Karpas-422 (cell line): ENCODE measurements at regions not wholly inside any gene's neighbourhood (a gene's known extent, or its start where the extent isn't known, plus 50 kb on each side); places are given as distances from the start of the nearest gene placed in this dataset.

Experiments used
- DNase-seq: peaks from one replicate; pipeline ENCODE4 v3.0.0-alpha.2; 2015
- H2AFZ ChIP-seq: fragments of 200-600 bp; sonication (generic); 2 replicates; pipeline ENCODE4 v1.6.1; 2014; ENCODE audit warnings: antibody characterized with exemption, low read length, mixed read lengths
- H3K27ac ChIP-seq: fragments of 200-600 bp; sonication (generic); 2 replicates; pipeline ENCODE4 v1.5.1; 2014; ENCODE audit warnings: mild to moderate bottlenecking, low read length, moderate library complexity
- H3K27me3 ChIP-seq: fragments of 200-600 bp; sonication (generic); 2 replicates; pipeline ENCODE4 v1.6.1; 2014; ENCODE audit warnings: low read length, mixed read lengths
- H3K36me3 ChIP-seq: fragments of 200-600 bp; sonication (generic); 2 replicates; pipeline ENCODE4 v1.6.1; 2014; ENCODE audit warnings: low read length, mixed read lengths; ENCODE audit not compliant: insufficient read depth
- H3K4me1 ChIP-seq: fragments of 200-600 bp; sonication (generic); 2 replicates; pipeline ENCODE4 v1.6.1; 2014; ENCODE audit warnings: mild to moderate bottlenecking, low read length, mixed read lengths
- H3K4me2 ChIP-seq: fragments of 200-600 bp; sonication (generic); 2 replicates; pipeline ENCODE4 v1.6.1; 2014; ENCODE audit warnings: low read length, low read depth, mild to moderate bottlenecking; ENCODE audit not compliant: poor library complexity, severe bottlenecking
- H3K4me3 ChIP-seq: fragments of 200-600 bp; sonication (generic); 2 replicates; pipeline ENCODE4 v1.5.1; 2014; ENCODE audit warnings: mild to moderate bottlenecking, antibody characterized with exemption, low read length, mixed read lengths
- H3K79me2 ChIP-seq: fragments of 200-600 bp; sonication (generic); 2 replicates; pipeline ENCODE4 v1.6.1; 2014; ENCODE audit warnings: mild to moderate bottlenecking, low read length, mixed read lengths
- H3K9ac ChIP-seq: fragments of 200-600 bp; sonication (generic); 2 replicates; pipeline ENCODE4 v1.6.0; 2014; ENCODE audit warnings: low read length
- H3K9me2 ChIP-seq: fragments of 200-600 bp; sonication (generic), shearing (Covaris generic); replicated peaks from 2 replicates; pipeline ENCODE4 v1.6.0; 2014; ENCODE audit warnings: mild to moderate bottlenecking, low read length, moderate library complexity; ENCODE audit not compliant: insufficient read depth
- H3K9me3 ChIP-seq: fragments of 300-700, 200-600 bp; sonication (generic); 2 replicates; pipeline ENCODE4 v1.6.1; 2014; ENCODE audit warnings: low read length, mixed read lengths
- H4K20me1 ChIP-seq: fragments of 200-600 bp; sonication (generic); 2 replicates; pipeline ENCODE4 v1.6.1; 2014; ENCODE audit warnings: mild to moderate bottlenecking, antibody characterized with exemption, low read length, low read depth; ENCODE audit not compliant: insufficient read depth

DNA sequence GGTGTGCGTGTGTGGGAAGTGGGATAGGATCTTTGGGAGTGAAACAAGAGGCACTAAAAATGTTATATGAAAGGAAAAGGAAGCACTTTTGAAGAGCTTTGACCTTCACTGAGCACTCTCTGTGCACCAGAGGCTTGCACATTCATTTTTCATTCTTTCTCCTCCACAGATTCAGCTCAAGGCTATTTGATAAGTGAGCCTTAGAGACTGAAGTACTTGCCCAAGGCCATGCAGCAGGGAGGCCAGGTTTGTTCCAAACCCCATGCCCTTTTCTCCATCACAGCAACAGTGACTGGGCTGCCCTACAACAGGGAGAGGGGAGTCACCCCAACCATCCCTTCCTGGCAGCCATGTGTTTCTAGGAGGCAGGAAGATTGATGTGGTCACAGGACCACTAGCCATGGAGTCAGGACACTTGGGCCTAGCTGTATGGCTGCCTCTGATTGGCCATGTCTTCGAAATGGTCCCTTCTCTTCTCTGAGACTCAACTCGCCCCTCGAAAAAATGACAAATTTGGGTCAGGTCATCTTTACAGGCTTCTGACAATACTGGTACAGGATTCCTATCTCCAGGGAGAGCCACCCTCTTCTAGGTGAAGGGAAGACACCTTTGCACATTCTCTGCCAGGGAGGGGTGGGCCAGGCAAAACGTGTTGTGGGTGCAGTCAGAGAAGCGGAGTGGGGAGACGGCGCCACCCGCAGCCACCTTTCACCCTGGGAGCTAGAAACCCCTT is 123.5 kb upstream of the MYCN start:
- H3K27ac ChIP-seq, result no peak overlapping the region
- H3K9me3 ChIP-seq, result no peaks in the 10 kb centered on the region
- H4K20me1 ChIP-seq, result no peaks in the 10 kb centered on the region
- no peaks in the 10 kb centered on the region for H3K9me2 ChIP-seq
- H3K79me2 ChIP-seq, result no peaks in the 10 kb centered on the region
- H3K4me1 ChIP-seq, result no peaks in the 10 kb centered on the region
- no peaks in the 10 kb centered on the region for H3K27me3 ChIP-seq
- no peaks in the 10 kb centered on the region for H3K36me3 ChIP-seq
- no peak overlapping the region for H3K4me3 ChIP-seq
- H3K9ac ChIP-seq, result no peak overlapping the region
- H3K4me2 ChIP-seq, result no peak overlapping the region
- no peak for DNase-seq
- H2AFZ ChIP-seq, result no peak overlapping the region

DNA sequence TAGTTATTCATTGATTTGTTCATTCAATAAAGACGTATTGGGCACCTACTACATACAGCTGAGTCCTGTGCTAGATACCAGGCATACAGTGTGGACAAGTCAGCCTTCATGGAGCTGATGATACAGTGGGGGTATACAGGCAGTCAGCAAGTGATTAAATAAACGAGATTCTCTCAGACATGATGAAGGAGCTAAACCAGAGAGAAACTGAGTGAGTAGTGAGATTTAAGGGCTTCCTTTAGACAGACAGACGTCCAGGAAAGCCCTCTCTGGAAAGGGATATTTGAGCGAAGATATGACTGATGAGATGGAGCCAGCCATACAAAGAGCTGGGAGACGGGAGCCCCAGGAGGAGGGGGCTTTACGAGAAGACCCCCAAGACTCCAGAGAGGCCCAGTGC is 122.6 kb upstream of the MYCN start:
- DNase-seq, result no peak
- no peaks in the 10 kb centered on the region for H3K4me1 ChIP-seq
- H2AFZ ChIP-seq, result no peak overlapping the region
- no peaks in the 10 kb centered on the region for H3K36me3 ChIP-seq
- no peaks in the 10 kb centered on the region for H4K20me1 ChIP-seq
- no peaks in the 10 kb centered on the region for H3K27me3 ChIP-seq
- H3K4me3 ChIP-seq, result no peak overlapping the region
- H3K9me2 ChIP-seq, result no peaks in the 10 kb centered on the region
- H3K27ac ChIP-seq, result no peak overlapping the region
- H3K9ac ChIP-seq, result no peak overlapping the region
- H3K79me2 ChIP-seq, result no peaks in the 10 kb centered on the region
- H3K4me2 ChIP-seq, result no peak overlapping the region
- H3K9me3 ChIP-seq, result no peaks in the 10 kb centered on the region

- H3K27ac ChIP-seq, result no peak overlapping the region
- H3K4me3 ChIP-seq, result no peak overlapping the region
- H3K4me2 ChIP-seq, result no peak overlapping the region
- H2AFZ ChIP-seq, result no peak overlapping the region
- H3K9ac ChIP-seq, result no peak overlapping the region
- H3K36me3 ChIP-seq, result no peaks in the 10 kb centered on the region
- no peaks in the 10 kb centered on the region for H3K79me2 ChIP-seq
- no peaks in the 10 kb centered on the region for H4K20me1 ChIP-seq
- H3K9me3 ChIP-seq, result no peaks in the 10 kb centered on the region
- no peaks in the 10 kb centered on the region for H3K4me1 ChIP-seq
- H3K27me3 ChIP-seq, result no peaks in the 10 kb centered on the region
- no peaks in the 10 kb centered on the region for H3K9me2 ChIP-seq
- DNase-seq, result no peak
Observed at GRCh38 chr2:15818318-15818753, 122.0 kb upstream of the MYCN start.

DNA sequence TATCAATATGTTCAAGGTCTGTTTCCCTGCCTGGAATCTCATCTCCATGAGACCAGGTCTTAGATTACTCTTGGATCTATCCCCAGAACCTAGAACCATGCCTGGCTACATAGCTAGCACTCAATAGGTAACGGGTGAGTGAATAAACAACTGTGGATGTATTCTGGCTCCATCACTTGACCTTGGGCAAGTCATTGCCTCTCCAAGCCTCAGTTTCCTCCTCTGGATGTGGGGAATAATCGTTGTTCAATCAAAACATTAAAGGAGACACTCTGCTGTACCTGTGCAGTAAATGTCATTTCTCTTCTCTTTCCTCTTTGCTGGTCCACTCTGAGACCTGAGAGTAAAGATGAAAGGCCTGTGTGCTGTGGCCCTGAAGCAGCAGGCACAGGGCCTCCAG is 121.5 kb upstream of the MYCN start:
- no peak overlapping the region for H3K27ac ChIP-seq

GRCh38 chr2:15819562-15820256 is 120.6 kb upstream of the MYCN start:
- H3K9me3 ChIP-seq, result no peaks in the 10 kb centered on the region
- no peaks in the 10 kb centered on the region for H3K27me3 ChIP-seq
- no peak overlapping the region for H3K27ac ChIP-seq
- H3K36me3 ChIP-seq, result no peaks in the 10 kb centered on the region
- no peaks in the 10 kb centered on the region for H3K9me2 ChIP-seq
- no peaks in the 10 kb centered on the region for H3K79me2 ChIP-seq
- H4K20me1 ChIP-seq, result no peaks in the 10 kb centered on the region
- H3K4me3 ChIP-seq, result no peak overlapping the region
- H3K4me1 ChIP-seq, result no peaks in the 10 kb centered on the region
- H3K4me2 ChIP-seq, result no peak overlapping the region
- H2AFZ ChIP-seq, result no peak overlapping the region
- H3K9ac ChIP-seq, result no peak overlapping the region
- DNase-seq, result no peak

More for the DNA sequence above, 121.5 kb upstream of the MYCN start:
- Histone ChIP-seq H3K9me3 (no peaks in the 10 kb centered on the region), H3K9ac (no peak overlapping the region), H3K36me3 (no peaks in the 10 kb centered on the region), H4K20me1 (no peaks in the 10 kb centered on the region), H3K79me2 (no peaks in the 10 kb centered on the region), H3K27me3 (no peaks in the 10 kb centered on the region), H3K4me2 (no peak overlapping the region), H3K4me3 (no peak overlapping the region), H2AFZ (no peak overlapping the region), H3K4me1 (no peaks in the 10 kb centered on the region), H3K9me2 (no peaks in the 10 kb centered on the region)
- DNase-seq, result no peak

DNA sequence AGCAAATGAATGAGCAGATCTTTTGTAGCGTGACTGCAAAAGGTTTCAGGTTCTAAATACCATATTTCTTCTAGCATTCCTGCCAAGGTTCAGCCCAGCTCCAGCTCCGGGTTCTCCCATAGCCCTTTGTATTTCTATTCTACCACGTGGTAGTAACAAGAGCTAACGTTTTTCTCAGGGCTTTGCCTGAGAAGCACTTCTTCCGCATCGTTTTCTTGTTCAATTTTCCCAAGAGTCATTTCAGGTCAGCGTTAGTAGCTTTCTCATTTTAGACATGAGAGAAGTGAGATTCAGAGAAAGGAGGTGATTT is 120.1 kb upstream of the MYCN start:
- no peaks in the 10 kb centered on the region for H3K79me2 ChIP-seq

DNA sequence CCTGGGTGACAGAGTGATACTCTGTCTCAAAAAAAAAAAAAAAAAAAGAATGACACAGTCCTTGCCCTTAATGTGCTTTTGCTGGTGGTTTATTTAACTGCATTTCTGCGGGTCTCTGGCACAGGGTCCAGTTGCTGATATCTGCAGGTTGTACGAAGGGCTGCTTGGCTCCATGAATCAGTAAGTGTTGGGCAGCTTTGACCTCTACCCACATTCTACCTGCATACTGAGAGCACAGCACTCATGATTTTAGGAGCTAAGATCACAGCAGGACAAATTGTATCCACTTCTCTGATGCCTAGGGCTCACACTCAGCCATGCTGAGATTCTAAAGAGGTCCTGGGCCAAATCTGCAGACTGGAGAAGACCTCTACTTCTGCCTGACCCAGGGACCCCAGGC is 119.4 kb upstream of the MYCN start:
- Histone ChIP-seq H3K9me2 (no peaks in the 10 kb centered on the region), H3K4me1 (no peaks in the 10 kb centered on the region)

More for the DNA sequence above, 120.1 kb upstream of the MYCN start:
- no peaks in the 10 kb centered on the region for H3K9me2 ChIP-seq
- no peaks in the 10 kb centered on the region for H3K4me1 ChIP-seq
- no peak overlapping the region for H3K4me3 ChIP-seq
- no peaks in the 10 kb centered on the region for H4K20me1 ChIP-seq
- H3K4me2 ChIP-seq, result no peak overlapping the region
- no peaks in the 10 kb centered on the region for H3K27me3 ChIP-seq
- H2AFZ ChIP-seq, result no peak overlapping the region
- no peak for DNase-seq
- H3K9ac ChIP-seq, result no peak overlapping the region
- H3K9me3 ChIP-seq, result no peaks in the 10 kb centered on the region
- no peak overlapping the region for H3K27ac ChIP-seq
- H3K36me3 ChIP-seq, result no peaks in the 10 kb centered on the region

GRCh38 chr2:15822151-15823044 is 118.0 kb upstream of the MYCN start:
- Histone ChIP-seq H3K36me3 (no peaks in the 10 kb centered on the region), H4K20me1 (no peaks in the 10 kb centered on the region), H3K4me3 (no peak overlapping the region), H3K27me3 (no peaks in the 10 kb centered on the region), H3K4me1 (no peaks in the 10 kb centered on the region), H2AFZ (no peak overlapping the region), H3K4me2 (no peak overlapping the region), H3K9ac (no peak overlapping the region), H3K9me2 (no peaks in the 10 kb centered on the region), H3K79me2 (no peaks in the 10 kb centered on the region), H3K9me3 (no peaks in the 10 kb centered on the region), H3K27ac (no peak overlapping the region)
- DNase-seq, result no peak

More for the DNA sequence above, 119.4 kb upstream of the MYCN start:
- Histone ChIP-seq H4K20me1 (no peaks in the 10 kb centered on the region), H3K4me3 (no peak overlapping the region), H3K27ac (no peak overlapping the region), H2AFZ (no peak overlapping the region), H3K36me3 (no peaks in the 10 kb centered on the region), H3K9me3 (no peaks in the 10 kb centered on the region), H3K27me3 (no peaks in the 10 kb centered on the region), H3K9ac (no peak overlapping the region), H3K4me2 (no peak overlapping the region), H3K79me2 (no peaks in the 10 kb centered on the region)
- no peak for DNase-seq
